ENCODE measurements at regions not wholly inside any gene's neighbourhood (a gene's known extent, or its start where the extent isn't known, plus 50 kb on each side); places are given as distances from the start of the nearest gene placed in this dataset.

GRCh38 chr7:52705768-52706167 is 329.7 kb upstream of the POM121L12 start:
- no peak for DNase-seq (ENCODE audit: low spot score)

GRCh38 chr7:52700349-52700748 is 335.1 kb upstream of the POM121L12 start:
- no peak for DNase-seq (ENCODE audit: low spot score)

- no peak for DNase-seq (ENCODE audit: low spot score)
Observed at GRCh38 chr7:52695973-52696595, 339.3 kb upstream of the POM121L12 start.

GRCh38 chr7:52691257-52691656 is 344.2 kb upstream of the POM121L12 start:
- no peak for DNase-seq (ENCODE audit: low spot score)

- no peak for DNase-seq (ENCODE audit: low spot score)
Observed at GRCh38 chr7:52689912-52690311, 345.5 kb upstream of the POM121L12 start.

GRCh38 chr7:52685333-52685732 is 350.1 kb upstream of the POM121L12 start:
- no peak for DNase-seq (ENCODE audit: low spot score)

GRCh38 chr7:52684388-52684787 is 351.0 kb upstream of the POM121L12 start:
- no peak for DNase-seq (ENCODE audit: low spot score)

GRCh38 chr7:52682993-52683392 is 352.4 kb upstream of the POM121L12 start:
- no peak for DNase-seq (ENCODE audit: low spot score)

- DNase-seq (ENCODE audit: low spot score): no peak
Observed at GRCh38 chr7:52670608-52671225, 364.7 kb upstream of the POM121L12 start.

GRCh38 chr7:52669031-52669430 is 366.4 kb upstream of the POM121L12 start:
- no peak for DNase-seq (ENCODE audit: low spot score)

- no peak for DNase-seq (ENCODE audit: low spot score)
Observed at GRCh38 chr7:52668435-52668834, 367.0 kb upstream of the POM121L12 start.

- no peak for DNase-seq (ENCODE audit: low spot score)
Observed at GRCh38 chr7:52659178-52659577, 376.3 kb upstream of the POM121L12 start.

GRCh38 chr7:52656098-52656497 is 379.3 kb upstream of the POM121L12 start:
- DNase-seq (ENCODE audit: low spot score): no peak

GRCh38 chr7:52652621-52653020 is 382.8 kb upstream of the POM121L12 start:
- no peak for DNase-seq (ENCODE audit: low spot score)

GRCh38 chr7:52648872-52649271 is 386.6 kb upstream of the POM121L12 start:
- no peak for DNase-seq (ENCODE audit: low spot score)

- no peak for DNase-seq (ENCODE audit: low spot score)
Observed at GRCh38 chr7:52647046-52647445, 388.4 kb upstream of the POM121L12 start.

- DNase-seq (ENCODE audit: low spot score): no peak
Observed at GRCh38 chr7:52639981-52640380, 395.5 kb upstream of the POM121L12 start.

GRCh38 chr7:52639126-52639525 is 396.3 kb upstream of the POM121L12 start:
- no peak for DNase-seq (ENCODE audit: low spot score)

GRCh38 chr7:52635021-52635420 is 400.4 kb upstream of the POM121L12 start:
- DNase-seq (ENCODE audit: low spot score): no peak

GRCh38 chr7:52620849-52621248 is 414.6 kb upstream of the POM121L12 start:
- no peak for DNase-seq (ENCODE audit: low spot score)

- no peak for DNase-seq (ENCODE audit: low spot score)
Observed at GRCh38 chr7:52616552-52616951, 418.9 kb upstream of the POM121L12 start.

GRCh38 chr7:52615021-52615695 is 420.3 kb upstream of the POM121L12 start:
- no peak for DNase-seq (ENCODE audit: low spot score)

- no peak for DNase-seq (ENCODE audit: low spot score)
Observed at GRCh38 chr7:52609511-52609910, 425.9 kb upstream of the POM121L12 start.

- no peak for DNase-seq (ENCODE audit: low spot score)
Observed at GRCh38 chr7:52592698-52593097, 442.7 kb upstream of the POM121L12 start.
